Retinal pigment epithelial cell (primary cell): ENCODE measurements at regions not wholly inside any gene's neighbourhood (a gene's known extent, or its start where the extent isn't known, plus 50 kb on each side); places are given as distances from the start of the nearest gene placed in this dataset.
"Not testable (repeated sequence)": the region's sequence is repeated elsewhere in the genome, so short reads cannot be mapped to it uniquely, and the experiment has no call there.

Experiments
- DNase-seq: peaks from one replicate; pipeline ENCODE4 v3.0.0-alpha.2; 2010; ENCODE audit warnings: low read depth
- H3K4me3 ChIP-seq: 2 replicates; pipeline ENCODE4 v1.5.1; 2011; ENCODE audit warnings: mild to moderate bottlenecking, low read length, control low read depth, moderate library complexity
- CTCF ChIP-seq: conservative IDR thresholded peaks from 2 replicates; pipeline ENCODE4 v1.5.1; 2011; ENCODE audit warnings: low read depth, low read length, control low read depth, inconsistent platforms

GRCh38 chr14:104305511-104306449, 167.4 kb downstream of the KIF26A start:
- no peak for DNase-seq
- H3K4me3 ChIP-seq, result no peak overlapping the region
- no peak for TF ChIP-seq CTCF

- DNase-seq, result no peak
- TF ChIP-seq CTCF, result no peak
- H3K4me3 ChIP-seq, result no peak overlapping the region
These were observed 168.2 kb downstream of the KIF26A start for GRCh38 chr14:104306450-104307040.

- DNase-seq, result no peak
- H3K4me3 ChIP-seq, result no peak overlapping the region
- no peak for TF ChIP-seq CTCF
These were observed 168.8 kb downstream of the KIF26A start for GRCh38 chr14:104307246-104307626.

- DNase-seq, result no peak
- H3K4me3 ChIP-seq, result no peak overlapping the region
- TF ChIP-seq CTCF, result no peak
These were observed 169.4 kb downstream of the KIF26A start for GRCh38 chr14:104307627-104308401.

- not testable (repeated sequence) for H3K4me3 ChIP-seq, DNase-seq
These were observed 170.1 kb downstream of the KIF26A start for GRCh38 chr14:104308534-104308933.

GRCh38 chr14:104309657-104310369, 171.4 kb downstream of the KIF26A start:
- H3K4me3 ChIP-seq, result no peak overlapping the region

More at GRCh38 chr14:104309657-104310369, 171.4 kb downstream of the KIF26A start:
- no peak for DNase-seq
- TF ChIP-seq CTCF, result no peak
